SJCRH30 (cell line): ENCODE measurements at regions not wholly inside any gene's neighbourhood (a gene's known extent, or its start where the extent isn't known, plus 50 kb on each side); places are given as distances from the start of the nearest gene placed in this dataset.
"Not testable (repeated sequence)": the region's sequence is repeated elsewhere in the genome, so short reads cannot be mapped to it uniquely, and the experiment has no call there.

Source experiments
- DNase-seq, 2 experiments: peaks; one replicate each; pipeline ENCODE4 v3.0.0-alpha.2; 2015 to 2020
- H3K27ac ChIP-seq: fragments of 250-450 bp; sonication (Bioruptor Pico); 2 replicates; pipeline ENCODE4 v1.5.1; 2020; ENCODE audit warnings: mild to moderate bottlenecking, moderate library complexity
- H3K27me3 ChIP-seq: fragments of 250-450 bp; sonication (Bioruptor Pico); 2 replicates; pipeline ENCODE4 v1.5.1; 2020; ENCODE audit warnings: mild to moderate bottlenecking, moderate library complexity
- H3K36me3 ChIP-seq: fragments of 250-450 bp; sonication (Bioruptor Pico); 2 replicates; pipeline ENCODE4 v1.5.1; 2020; ENCODE audit warnings: mild to moderate bottlenecking, moderate library complexity
- H3K4me1 ChIP-seq: fragments of 250-450 bp; sonication (Bioruptor Pico); 2 replicates; pipeline ENCODE4 v1.5.1; 2020; ENCODE audit warnings: mild to moderate bottlenecking, moderate library complexity
- H3K4me3 ChIP-seq: fragments of 250-450 bp; sonication (Bioruptor Pico); 2 replicates; pipeline ENCODE4 v1.5.1; 2020; ENCODE audit warnings: mild to moderate bottlenecking, moderate library complexity
- H3K9me3 ChIP-seq: fragments of 250-450 bp; sonication (Bioruptor Pico); replicated peaks from 2 replicates; pipeline ENCODE4 v1.5.1; 2020; ENCODE audit warnings: mild to moderate bottlenecking, moderate library complexity

DNA sequence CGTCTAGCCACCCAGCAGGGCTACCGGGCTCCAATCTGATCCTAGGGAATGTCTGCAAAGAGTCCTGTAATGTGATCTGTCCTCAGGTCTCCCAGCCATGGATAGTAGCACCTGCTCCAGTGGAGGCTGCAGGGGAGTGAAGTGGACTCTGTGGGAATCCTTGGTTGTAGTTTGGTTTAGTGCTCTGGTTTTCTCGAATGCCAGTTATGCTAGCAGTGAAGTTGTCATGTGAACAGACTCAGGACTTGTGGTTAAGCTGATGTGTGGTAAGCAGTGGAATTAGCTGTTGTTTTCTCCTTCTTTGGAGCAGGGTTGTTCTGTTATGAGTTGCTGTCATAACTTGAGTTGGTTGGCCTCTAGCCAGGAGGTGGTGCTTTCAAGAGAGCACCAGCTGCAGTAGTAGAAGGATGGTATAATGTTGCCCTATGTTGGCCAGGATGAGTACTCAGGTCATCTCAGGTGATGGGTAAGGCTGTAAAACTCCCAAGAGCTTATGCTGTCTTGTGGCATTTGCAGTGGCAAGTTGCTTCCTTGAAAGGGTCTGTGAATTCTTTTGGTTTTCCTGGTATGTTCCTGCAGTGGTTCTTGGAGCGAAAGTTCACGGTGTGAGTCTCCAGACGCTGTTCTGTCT, 390.2 kb downstream of the UTRN start:
- Histone ChIP-seq H3K4me3 (no peak overlapping the region), H3K9me3 (no peaks in the 10 kb centered on the region; the same call in 1 of the 2 replicates), H3K36me3 (no peaks in the 10 kb centered on the region), H3K27ac (no peak overlapping the region), H3K4me1 (peaks cover 7% of the 10 kb centered on the region), H3K27me3 (no peaks in the 10 kb centered on the region)
- peak; percentile 79 to 83 for DNase-seq

DNA sequence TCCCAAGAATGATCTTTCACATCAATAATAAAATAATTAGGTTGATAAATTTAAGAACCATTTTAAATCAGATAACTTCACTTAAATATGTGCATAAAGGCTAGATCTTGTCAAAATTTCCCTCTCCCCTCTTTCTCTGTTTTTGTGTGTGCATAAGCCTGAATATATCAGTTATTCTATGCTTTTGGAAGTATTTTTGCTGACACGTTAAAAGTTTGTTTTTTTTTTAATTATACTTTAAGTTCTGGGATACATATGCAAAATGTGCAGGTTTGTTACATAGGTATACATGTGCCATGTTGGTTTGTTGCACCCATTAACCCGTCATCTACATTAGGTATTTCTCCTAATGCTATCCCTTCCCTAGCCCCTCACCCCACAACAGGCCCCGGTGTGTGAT, 391.2 kb downstream of the UTRN start:
- not testable (repeated sequence) for H3K27me3 ChIP-seq

DNA sequence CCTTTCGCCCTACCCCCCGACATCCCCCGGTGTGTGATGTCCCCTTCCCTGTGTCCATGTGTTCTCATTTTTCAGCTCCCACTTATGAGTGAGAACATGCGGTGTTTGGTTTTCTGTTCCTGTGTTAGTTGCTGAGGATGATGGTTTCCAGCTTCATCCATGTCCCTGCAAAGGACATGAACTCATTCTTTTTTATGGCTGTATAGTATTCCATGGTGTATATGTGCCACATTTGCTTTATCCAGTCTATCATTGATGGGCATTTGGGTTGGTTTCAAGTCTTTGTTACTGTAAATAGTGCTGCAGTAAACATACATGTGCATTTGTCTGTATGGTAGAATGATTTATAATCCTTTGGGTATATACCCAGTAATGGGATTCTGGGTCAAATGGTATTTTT, 392.1 kb downstream of the UTRN start:
- not testable (repeated sequence) for DNase-seq, H3K27me3 ChIP-seq, H3K4me1 ChIP-seq, H3K36me3 ChIP-seq, H3K4me3 ChIP-seq, H3K9me3 ChIP-seq, H3K27ac ChIP-seq

More for the DNA sequence above, 391.2 kb downstream of the UTRN start:
- H3K36me3 ChIP-seq, DNase-seq, H3K4me1 ChIP-seq, H3K9me3 ChIP-seq, H3K27ac ChIP-seq, H3K4me3 ChIP-seq: not testable (repeated sequence)

DNA sequence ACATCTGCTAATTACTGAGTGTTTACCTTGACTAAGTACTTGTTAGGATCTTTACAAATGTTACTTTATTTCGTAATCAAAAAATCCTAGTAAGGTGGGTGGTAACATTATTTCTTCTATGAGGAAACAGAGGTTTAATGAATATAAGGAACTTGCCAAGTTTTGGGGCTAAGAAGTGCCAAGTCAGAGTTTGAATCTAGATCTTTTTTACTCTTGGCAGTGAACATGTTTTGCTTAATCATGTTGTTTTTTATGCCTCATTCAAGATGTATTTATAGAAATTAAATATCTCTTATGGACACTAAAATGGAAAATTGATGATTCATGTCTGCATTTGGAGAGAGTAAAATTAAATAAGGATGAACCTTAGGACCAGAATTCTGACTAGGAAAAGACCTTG, 393.7 kb downstream of the UTRN start:
- no peak overlapping the region for H3K27ac ChIP-seq
- H3K36me3 ChIP-seq = no peaks in the 10 kb centered on the region
- H3K27me3 ChIP-seq = no peaks in the 10 kb centered on the region
- DNase-seq = no peak
- no peak overlapping the region for H3K4me3 ChIP-seq
- H3K9me3 ChIP-seq = no peaks in the 10 kb centered on the region; the same call in 1 of the 2 replicates
- H3K4me1 ChIP-seq = peaks cover 7% of the 10 kb centered on the region

DNA sequence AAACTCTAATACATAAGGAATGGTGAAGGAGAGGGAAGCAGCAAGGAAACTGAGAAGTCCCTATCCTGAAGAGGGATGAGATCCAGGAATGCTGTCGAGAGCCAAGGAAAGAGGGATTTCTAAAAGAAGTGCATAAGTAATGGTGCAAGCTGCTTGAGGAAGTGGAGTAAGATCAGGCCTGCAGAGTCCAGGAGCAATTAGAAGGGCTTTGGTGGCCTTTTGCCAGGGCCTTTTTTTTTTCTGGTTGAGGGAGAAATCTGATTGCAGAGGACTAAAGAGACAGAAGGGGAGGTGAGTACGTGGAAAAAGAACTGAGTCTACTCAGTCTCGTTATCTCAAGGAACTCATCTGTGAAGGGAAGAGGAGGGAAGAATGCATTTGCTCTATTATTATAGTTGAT, 396.2 kb downstream of the UTRN start:
- H3K4me1 ChIP-seq = no peaks in the 10 kb centered on the region; the same call in 1 of the 2 replicates
- no peaks in the 10 kb centered on the region for H3K9me3 ChIP-seq
- H3K4me3 ChIP-seq = no peak overlapping the region
- no peak for DNase-seq
- no peaks in the 10 kb centered on the region for H3K36me3 ChIP-seq
- no peaks in the 10 kb centered on the region for H3K27me3 ChIP-seq
- H3K27ac ChIP-seq = no peak overlapping the region

DNA sequence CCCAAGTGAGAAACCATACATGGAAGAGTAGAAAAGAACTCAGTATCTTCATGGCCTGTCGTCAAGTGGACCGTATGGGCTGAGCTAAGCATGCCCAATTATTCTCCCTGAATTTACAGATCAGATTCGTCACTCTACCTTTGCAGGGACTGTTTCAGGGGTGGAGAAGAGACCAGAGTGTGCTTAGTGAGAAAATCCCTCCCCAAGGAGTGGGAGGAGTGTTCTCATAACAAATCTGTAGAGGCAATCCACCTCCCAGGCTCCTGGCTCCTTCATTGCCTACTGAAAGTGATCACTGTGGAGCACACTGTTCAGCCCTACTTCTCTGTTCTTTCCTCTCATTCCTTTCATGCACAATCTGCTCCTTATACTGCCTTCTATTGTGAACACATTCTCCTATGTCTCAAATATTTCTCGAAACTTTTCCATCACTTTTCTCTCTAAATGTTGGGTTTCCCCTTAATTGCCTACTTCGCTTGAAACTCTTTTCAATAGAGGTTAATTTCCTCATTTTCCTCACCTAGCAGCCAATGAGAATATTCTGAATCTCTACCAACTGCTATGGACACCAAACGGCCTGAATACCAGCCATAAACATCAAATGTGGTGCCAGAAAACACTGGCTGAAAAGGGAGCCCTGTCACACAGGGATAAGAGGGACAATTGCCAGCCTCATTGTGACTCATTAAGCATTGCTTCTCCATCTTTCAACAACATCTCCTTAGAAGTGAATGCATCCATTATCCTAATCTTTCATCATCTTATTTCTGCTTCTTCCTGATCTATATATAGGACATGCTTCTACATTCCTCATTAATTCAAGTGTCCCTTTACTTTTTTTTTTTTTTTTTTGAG, 398.3 kb downstream of the UTRN start:
- H3K4me1 ChIP-seq = no peaks in the 10 kb centered on the region
- no peak for DNase-seq
- H3K36me3 ChIP-seq = no peaks in the 10 kb centered on the region
- peaks cover 7% of the 10 kb centered on the region; the same call in 1 of the 2 replicates for H3K9me3 ChIP-seq
- H3K27me3 ChIP-seq = no peaks in the 10 kb centered on the region
- no peak overlapping the region for H3K4me3 ChIP-seq
- no peak overlapping the region for H3K27ac ChIP-seq

DNA sequence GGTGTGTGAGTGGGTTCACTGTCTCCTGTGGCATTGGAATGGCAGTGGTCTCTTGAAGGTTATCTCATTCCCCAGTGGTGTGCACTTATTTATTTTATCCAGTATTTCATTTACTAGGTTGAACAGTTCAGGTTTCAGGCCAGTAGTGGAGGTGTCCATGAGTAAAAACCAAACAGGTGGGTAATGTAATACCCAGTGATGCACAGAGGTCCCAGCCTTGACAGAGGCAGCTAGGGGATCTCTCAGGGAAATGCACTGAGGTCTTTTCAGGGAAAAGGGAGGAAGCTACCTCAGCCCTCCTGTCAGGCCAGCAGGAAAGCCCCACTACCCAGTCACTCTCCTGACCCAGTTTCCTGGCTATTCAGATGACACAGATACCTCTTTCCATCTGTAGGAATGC, 403.6 kb downstream of the UTRN start:
- DNase-seq = no peak
- H3K36me3 ChIP-seq = no peaks in the 10 kb centered on the region
- no peaks in the 10 kb centered on the region for H3K4me1 ChIP-seq
- H3K27me3 ChIP-seq = no peaks in the 10 kb centered on the region
- H3K4me3 ChIP-seq = no peak overlapping the region
- H3K27ac ChIP-seq = no peak overlapping the region
- H3K9me3 ChIP-seq = peaks cover 13% of the 10 kb centered on the region; the same call in 1 of the 2 replicates

DNA sequence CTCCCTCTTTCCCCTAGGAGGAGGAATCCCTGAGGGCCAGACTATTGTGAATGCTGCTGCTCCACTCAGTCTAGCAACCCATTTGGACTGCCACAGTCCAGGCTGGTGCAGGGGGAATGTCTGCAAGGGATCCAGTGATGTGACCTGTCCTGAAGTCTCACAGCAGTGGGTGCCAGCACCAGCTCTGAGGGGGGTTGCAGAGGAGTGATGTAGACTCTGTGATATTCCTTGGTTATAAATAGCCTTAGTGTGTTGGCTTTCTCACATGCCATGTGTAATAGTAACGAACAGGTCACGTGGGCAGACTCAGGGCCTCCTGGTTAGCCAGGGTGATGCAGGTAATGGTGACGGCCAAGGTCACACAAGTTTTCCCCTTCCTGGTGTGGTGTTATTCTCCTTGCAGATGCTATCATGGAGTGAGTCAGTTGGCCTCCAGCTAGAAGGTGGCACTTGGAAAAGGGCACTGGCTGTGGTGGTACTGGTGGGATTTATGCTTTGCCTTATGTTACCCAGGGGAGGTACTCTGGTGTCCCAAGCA, 404.4 kb downstream of the UTRN start:
- DNase-seq = no peak
- Histone ChIP-seq H3K9me3 (peaks cover 13% of the 10 kb centered on the region; the same call in 1 of the 2 replicates), H3K27me3 (no peaks in the 10 kb centered on the region), H3K4me1 (no peaks in the 10 kb centered on the region), H3K4me3 (no peak overlapping the region), H3K27ac (no peak overlapping the region), H3K36me3 (no peaks in the 10 kb centered on the region)

DNA sequence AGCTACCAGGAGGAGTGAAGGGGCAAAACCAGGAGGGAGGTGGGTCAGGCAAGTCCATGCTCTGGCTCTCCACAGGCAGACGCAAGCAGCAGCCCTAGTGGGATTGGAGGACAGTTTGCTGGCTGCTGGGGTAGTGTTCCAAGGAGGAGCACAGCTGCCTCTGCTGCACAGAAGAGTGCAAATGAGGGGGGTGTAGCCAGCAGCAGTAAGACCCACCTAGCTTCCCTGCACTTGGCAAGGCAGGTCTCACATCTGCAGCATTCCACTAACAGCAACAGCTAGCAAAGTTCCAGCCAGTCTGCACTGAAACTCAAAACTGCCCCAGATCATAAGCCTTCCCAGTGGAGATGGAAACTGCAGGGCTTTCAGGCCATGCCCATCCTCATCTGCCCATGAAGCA, 405.0 kb downstream of the UTRN start:
- no peak for DNase-seq
- Histone ChIP-seq H3K4me1 (no peaks in the 10 kb centered on the region), H3K9me3 (peaks cover 13% of the 10 kb centered on the region; the same call in 1 of the 2 replicates), H3K4me3 (no peak overlapping the region), H3K36me3 (no peaks in the 10 kb centered on the region), H3K27ac (no peak overlapping the region), H3K27me3 (no peaks in the 10 kb centered on the region)

DNA sequence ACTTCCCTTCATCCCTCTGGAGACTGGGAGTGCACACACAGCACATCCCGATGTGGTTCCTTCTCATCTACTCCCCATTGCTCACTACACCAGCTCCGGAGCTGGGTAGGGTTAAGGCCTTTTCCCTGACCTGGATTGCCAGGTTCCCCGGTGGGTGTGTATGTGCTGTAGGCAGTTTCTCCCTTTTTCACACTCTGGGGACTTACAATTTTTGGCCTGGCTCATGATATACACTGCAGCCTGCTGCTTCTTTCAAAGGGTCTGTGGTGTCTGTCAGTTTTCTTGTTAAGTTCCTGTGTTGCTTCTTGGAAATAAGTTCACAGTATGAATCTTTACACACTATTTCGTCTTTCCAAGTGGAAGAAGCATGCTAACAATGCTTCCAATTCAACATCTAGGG, 405.5 kb downstream of the UTRN start:
- Histone ChIP-seq H3K9me3 (peaks cover 13% of the 10 kb centered on the region; the same call in 1 of the 2 replicates), H3K36me3 (no peaks in the 10 kb centered on the region), H3K27ac (no peak overlapping the region), H3K4me3 (no peak overlapping the region), H3K4me1 (no peaks in the 10 kb centered on the region), H3K27me3 (no peaks in the 10 kb centered on the region)
- DNase-seq = no peak

DNA sequence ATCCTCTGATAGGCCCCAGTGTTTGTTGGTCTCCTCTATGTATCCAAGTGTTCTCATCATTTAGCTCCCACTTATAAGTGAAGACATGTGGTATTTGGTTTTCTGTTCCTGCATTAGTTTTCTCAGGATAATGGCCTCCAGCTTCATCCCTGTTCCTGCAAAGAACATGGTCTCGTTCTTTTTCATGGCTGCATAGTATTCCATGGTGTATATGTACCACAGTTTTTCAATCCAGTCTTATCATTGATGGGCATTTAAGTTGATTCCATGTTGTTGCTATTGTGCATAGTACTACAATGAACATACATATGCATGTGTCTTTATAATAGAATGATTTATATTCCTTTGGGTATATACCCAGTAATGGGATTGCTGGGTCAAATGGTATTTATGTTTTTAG, 406.9 kb downstream of the UTRN start:
- DNase-seq, H3K4me1 ChIP-seq: not testable (repeated sequence)

DNA sequence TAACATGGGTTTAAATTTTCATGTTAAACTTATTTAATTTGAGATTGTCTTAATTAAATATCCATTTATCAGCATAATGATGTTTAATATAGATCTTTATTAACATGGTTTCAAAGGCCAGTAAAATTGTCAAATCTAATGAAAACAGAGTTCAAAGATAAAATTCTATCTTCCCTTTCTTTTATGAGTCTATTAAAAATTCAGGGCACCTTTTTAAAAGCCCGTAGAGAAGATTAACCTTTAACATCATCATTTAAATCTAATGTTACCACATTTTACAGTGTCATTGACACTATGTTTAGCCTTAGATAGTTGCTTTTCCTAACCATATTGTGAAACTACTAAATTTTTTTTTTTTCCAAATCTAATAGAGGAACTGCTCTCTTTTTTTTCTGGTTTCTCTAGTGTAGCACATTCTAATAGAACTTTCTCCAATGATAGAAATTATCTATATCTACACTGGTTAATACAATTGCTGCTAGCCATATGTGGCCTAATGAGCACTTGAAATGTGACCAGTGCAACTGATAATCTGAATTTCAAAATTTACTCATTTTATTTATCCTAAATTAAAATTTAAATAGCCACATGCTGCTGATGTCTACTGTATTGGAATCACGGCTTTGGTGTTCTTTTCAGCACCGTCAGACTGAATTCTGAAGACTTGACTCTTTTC, 410.9 kb downstream of the UTRN start:
- no peak overlapping the region for H3K4me3 ChIP-seq
- peaks cover 7% of the 10 kb centered on the region; the same call in 1 of the 2 replicates for H3K9me3 ChIP-seq
- no peaks in the 10 kb centered on the region; the same call in 1 of the 2 replicates for H3K36me3 ChIP-seq
- no peak overlapping the region for H3K27ac ChIP-seq
- no peak for DNase-seq
- no peaks in the 10 kb centered on the region for H3K27me3 ChIP-seq
- H3K4me1 ChIP-seq = no peaks in the 10 kb centered on the region

More for the DNA sequence above, 406.9 kb downstream of the UTRN start:
- not testable (repeated sequence) for H3K9me3 ChIP-seq, H3K4me3 ChIP-seq, H3K36me3 ChIP-seq, H3K27me3 ChIP-seq, H3K27ac ChIP-seq

DNA sequence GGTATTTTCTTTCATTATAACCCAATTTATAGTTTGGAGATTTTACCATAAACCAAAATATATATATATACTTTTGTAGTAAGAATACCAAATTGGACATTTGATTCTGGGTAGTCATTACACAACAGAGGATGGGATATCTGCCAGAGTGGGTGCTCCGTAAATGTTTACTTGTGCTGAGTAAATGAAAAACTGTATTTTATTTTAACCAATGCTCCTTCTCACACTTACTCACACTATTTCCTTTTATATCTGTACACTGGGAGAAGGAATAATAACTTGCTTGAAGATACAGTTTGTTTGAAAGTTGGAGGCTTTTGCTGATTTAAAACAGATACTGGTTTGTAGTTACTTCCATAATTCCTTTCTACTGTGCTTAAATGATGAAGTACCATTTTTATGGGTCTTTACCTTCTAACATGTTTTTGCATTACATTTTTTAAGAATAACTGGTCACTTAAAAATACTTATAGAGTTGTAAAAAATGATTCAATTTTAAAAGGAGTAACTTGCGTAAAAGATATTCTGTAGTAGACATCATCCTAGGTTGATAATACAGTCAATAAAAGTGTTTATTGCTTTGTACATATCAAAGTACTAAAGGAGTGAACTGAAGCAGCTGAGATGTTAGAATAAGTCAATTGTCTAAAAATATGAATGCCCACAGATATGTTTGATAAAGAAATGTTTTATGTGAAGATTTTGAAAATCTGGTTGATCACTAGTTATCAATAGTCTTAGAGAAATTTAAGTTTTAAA, 411.7 kb downstream of the UTRN start:
- no peak for DNase-seq
- H3K9me3 ChIP-seq = peaks cover 6% of the 10 kb centered on the region; the same call in 1 of the 2 replicates
- H3K4me3 ChIP-seq = no peak overlapping the region
- H3K36me3 ChIP-seq = no peaks in the 10 kb centered on the region; the same call in 1 of the 2 replicates
- no peak overlapping the region for H3K27ac ChIP-seq
- no peaks in the 10 kb centered on the region for H3K27me3 ChIP-seq
- no peaks in the 10 kb centered on the region for H3K4me1 ChIP-seq

DNA sequence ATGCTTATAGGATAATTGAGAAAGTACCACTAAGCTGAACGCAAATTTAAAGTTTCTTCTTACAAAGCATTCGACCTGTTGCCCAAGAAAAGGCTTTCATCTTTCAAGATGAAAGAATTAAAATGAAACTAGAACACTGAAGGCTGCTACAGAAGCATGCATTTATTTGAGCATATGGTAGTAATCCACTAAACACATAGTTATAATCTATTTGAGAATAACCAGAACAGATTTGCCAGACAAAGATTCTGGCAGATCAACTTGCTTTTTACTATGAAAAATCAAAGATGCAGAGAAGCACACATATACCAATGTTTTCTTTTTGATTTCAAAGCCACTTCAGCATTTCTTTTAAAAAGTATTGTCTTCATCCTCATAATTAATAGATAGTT, 412.2 kb downstream of the UTRN start:
- H3K4me1 ChIP-seq = no peaks in the 10 kb centered on the region
- no peak overlapping the region for H3K4me3 ChIP-seq
- no peaks in the 10 kb centered on the region for H3K27me3 ChIP-seq
- no peak overlapping the region for H3K27ac ChIP-seq
- H3K36me3 ChIP-seq = no peaks in the 10 kb centered on the region; the same call in 1 of the 2 replicates
- no peak for DNase-seq
- 0 out of 2 replicates have a peak, but pooled peaks cover 2% of the 10 kb centered on the region for H3K9me3 ChIP-seq
